Thoracic aorta (tissue), 2 donors: ENCODE measurements at regions not wholly inside any gene's neighbourhood (a gene's known extent, or its start where the extent isn't known, plus 50 kb on each side); places are given as distances from the start of the nearest gene placed in this dataset.
A peak's percentile ranks its signal among the peaks of the same experiment; 100 is the strongest.

Experiments used
- ATAC-seq: fragments of 150-250 bp; one replicate; pipeline ENCODE4 v1.8.0; 2017; ENCODE audit warnings: low read depth; ENCODE audit not compliant: insufficient number of reproducible peaks, low FRiP score
- DNase-seq: peaks from one replicate; pipeline ENCODE4 v3.0.0-alpha.2; 2020; ENCODE audit warnings: low spot score
- H3K27ac ChIP-seq, 2 donors: fragments of 200-600 bp; sonication (generic); 1 replicate in 1 of 2; 2 replicates in 1 of 2; pipeline ENCODE4 v1.5.1; 2016; ENCODE audit warnings: mild to moderate bottlenecking in 2 of 2, moderate library complexity in 2 of 2
- H3K27me3 ChIP-seq: fragments of 200-600 bp; sonication (generic); replicated peaks from 2 replicates; pipeline ENCODE4 v1.6.0; 2016; ENCODE audit warnings: mild to moderate bottlenecking; ENCODE audit not compliant: insufficient read depth
- H3K36me3 ChIP-seq: fragments of 200-600 bp; sonication (generic); one replicate; pipeline ENCODE4 v1.5.1; 2016
- H3K4me1 ChIP-seq, 2 donors: fragments of 200-600 bp; sonication (generic); 1 replicate in 1 of 2; 2 replicates in 1 of 2; pipeline versions ENCODE4 v1.5.1 to v1.6.0; 2016; ENCODE audit warnings: low read depth in 2 of 2, mild to moderate bottlenecking in 1 of 2; ENCODE audit not compliant: control insufficient read depth in 1 of 2
- H3K4me3 ChIP-seq: fragments of 200-600 bp; sonication (generic); 2 replicates; pipeline ENCODE4 v1.5.1; 2016; ENCODE audit warnings: mild to moderate bottlenecking
- H3K9me3 ChIP-seq: fragments of 200-600 bp; sonication (generic); 2 replicates; pipeline ENCODE4 v1.5.1; 2016
- CTCF ChIP-seq: fragments of 200-600 bp; sonication (generic); IDR thresholded peaks from one replicate; pipeline ENCODE4 v1.5.1; 2019; ENCODE audit warnings: antibody characterized with exemption

GRCh38 chr2:137846993-137847392 lies 117.3 kb upstream of the HNMT start:
- peaks cover 4% of the 10 kb centered on the region for H3K9me3 ChIP-seq
- H3K4me3 ChIP-seq: no peak overlapping the region
- H3K27me3 ChIP-seq: no peaks in the 10 kb centered on the region
- DNase-seq (no peak), ATAC-seq (no peak)
- no peaks in the 10 kb centered on the region for H3K4me1 ChIP-seq
- no peak for TF ChIP-seq CTCF
- no peak overlapping the region for H3K27ac ChIP-seq
- no peaks in the 10 kb centered on the region for H3K36me3 ChIP-seq

- Histone ChIP-seq H3K36me3 (no peaks in the 10 kb centered on the region), H3K27me3 (no peaks in the 10 kb centered on the region), H3K9me3 (peaks cover 4% of the 10 kb centered on the region), H3K27ac (no peak overlapping the region), H3K4me3 (no peak overlapping the region), H3K4me1 (no peaks in the 10 kb centered on the region)
- no peak for DNase-seq
- no peak for TF ChIP-seq CTCF
- ATAC-seq: no peak
Observed at GRCh38 chr2:137847443-137847842, 116.8 kb upstream of the HNMT start.

DNA sequence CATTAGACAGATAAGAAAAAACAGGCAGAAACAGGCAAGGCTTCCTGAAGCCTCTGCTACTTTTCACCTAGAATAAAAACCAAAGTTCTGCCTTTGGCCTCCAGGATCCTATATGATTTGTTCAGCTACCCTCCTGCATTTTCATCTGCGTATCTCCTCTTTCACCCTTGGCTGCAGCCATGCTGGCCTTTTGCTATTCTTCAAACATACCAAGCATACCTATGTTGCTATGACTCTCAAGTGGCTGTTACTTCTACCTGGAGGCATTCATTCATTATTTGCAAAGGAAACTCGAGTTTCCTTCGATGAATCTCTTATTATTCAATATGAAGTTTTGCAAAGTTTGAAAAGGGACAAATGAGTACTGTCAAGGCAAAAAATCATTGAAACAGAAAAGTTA lies 106.4 kb upstream of the HNMT start:
- Histone ChIP-seq H3K4me3 (no peak overlapping the region), H3K36me3 (no peaks in the 10 kb centered on the region), H3K9me3 (no peaks in the 10 kb centered on the region), H3K27me3 (no peaks in the 10 kb centered on the region), H3K27ac (no peak overlapping the region), H3K4me1 (no peaks in the 10 kb centered on the region)
- DNase-seq: no peak
- ATAC-seq: no peak
- TF ChIP-seq CTCF: no peak

DNA sequence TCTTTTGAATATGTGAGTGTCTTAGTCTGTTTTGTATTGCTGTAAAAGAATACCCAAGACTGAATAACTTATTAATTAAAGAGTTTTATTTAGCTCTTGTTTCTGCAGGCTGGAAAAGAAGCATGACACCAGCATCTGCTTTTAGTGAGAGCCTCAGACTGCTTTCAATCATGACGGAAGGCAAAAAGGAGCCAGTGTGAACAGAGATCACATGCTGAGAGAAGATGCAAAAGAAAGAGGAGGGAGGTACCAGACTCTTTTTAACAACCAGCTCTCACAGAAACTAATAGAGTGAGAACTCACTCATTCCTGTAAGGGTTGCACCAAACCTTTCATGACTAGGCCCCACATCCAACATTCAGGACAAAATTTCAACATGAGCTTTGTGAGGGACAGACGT lies 101.6 kb upstream of the HNMT start:
- no peaks in the 10 kb centered on the region for H3K27me3 ChIP-seq
- no peaks in the 10 kb centered on the region for H3K4me1 ChIP-seq
- no peaks in the 10 kb centered on the region for H3K9me3 ChIP-seq
- no peak for DNase-seq
- H3K36me3 ChIP-seq: no peaks in the 10 kb centered on the region
- ATAC-seq: no peak
- no peak overlapping the region for H3K4me3 ChIP-seq
- no peak overlapping the region for H3K27ac ChIP-seq
- TF ChIP-seq CTCF: no peak

GRCh38 chr2:137865954-137866540 lies 98.2 kb upstream of the HNMT start:
- ATAC-seq: no peak
- no peaks in the 10 kb centered on the region for H3K4me1 ChIP-seq

More at GRCh38 chr2:137865954-137866540, 98.2 kb upstream of the HNMT start:
- DNase-seq: no peak
- no peaks in the 10 kb centered on the region for H3K36me3 ChIP-seq
- H3K27me3 ChIP-seq: no peaks in the 10 kb centered on the region
- peak; percentile 28 for TF ChIP-seq CTCF
- H3K4me3 ChIP-seq: no peak overlapping the region
- no peak overlapping the region for H3K27ac ChIP-seq
- H3K9me3 ChIP-seq: no peaks in the 10 kb centered on the region
